Hippocampal formation (tissue), 2 donors: ENCODE measurements at regions not wholly inside any gene's neighbourhood (a gene's known extent, or its start where the extent isn't known, plus 50 kb on each side); places are given as distances from the start of the nearest gene placed in this dataset.

Experiments
- DNase-seq, 2 donors: peaks; one replicate each; lab custom pipeline; 2025; lab: John Stamatoyannopoulos, UW

- DNase-seq = no peak
These were observed 264.2 kb upstream of the ZFHX3 start for GRCh38 chr16:73311857-73312723.

- DNase-seq = no peak
These were observed 260.8 kb upstream of the ZFHX3 start for GRCh38 chr16:73308771-73309170.

- no peak for DNase-seq
These were observed 259.0 kb upstream of the ZFHX3 start for GRCh38 chr16:73306901-73307413.

GRCh38 chr16:73304008-73304774 lies 256.3 kb upstream of the ZFHX3 start:
- no peak for DNase-seq

GRCh38 chr16:73302942-73303341 lies 255.0 kb upstream of the ZFHX3 start:
- no peak for DNase-seq

- no peak for DNase-seq
These were observed 254.1 kb upstream of the ZFHX3 start for GRCh38 chr16:73301984-73302383.

GRCh38 chr16:73299346-73299745 lies 251.4 kb upstream of the ZFHX3 start:
- no peak for DNase-seq

- no peak for DNase-seq
These were observed 250.6 kb upstream of the ZFHX3 start for GRCh38 chr16:73298562-73298961.

GRCh38 chr16:73290258-73290657 lies 242.3 kb upstream of the ZFHX3 start:
- no peak for DNase-seq

GRCh38 chr16:73289232-73289631 lies 241.3 kb upstream of the ZFHX3 start:
- no peak for DNase-seq

GRCh38 chr16:73288520-73288919 lies 240.6 kb upstream of the ZFHX3 start:
- no peak for DNase-seq

- no peak for DNase-seq
These were observed 240.0 kb upstream of the ZFHX3 start for GRCh38 chr16:73287859-73288405.

- no peak for DNase-seq
These were observed 238.7 kb upstream of the ZFHX3 start for GRCh38 chr16:73286346-73287267.

- no peak for DNase-seq
These were observed 237.7 kb upstream of the ZFHX3 start for GRCh38 chr16:73285436-73286201.

- DNase-seq = no peak
These were observed 232.5 kb upstream of the ZFHX3 start for GRCh38 chr16:73280388-73280787.

- no peak for DNase-seq
These were observed 231.5 kb upstream of the ZFHX3 start for GRCh38 chr16:73279451-73279850.

- no peak for DNase-seq
These were observed 229.1 kb upstream of the ZFHX3 start for GRCh38 chr16:73277071-73277470.

- no peak for DNase-seq
These were observed 227.5 kb upstream of the ZFHX3 start for GRCh38 chr16:73275448-73275847.

GRCh38 chr16:73275024-73275423 lies 227.1 kb upstream of the ZFHX3 start:
- DNase-seq = no peak

- no peak for DNase-seq
These were observed 226.2 kb upstream of the ZFHX3 start for GRCh38 chr16:73274140-73274539.
